GM19043 (cell line): ENCODE measurements at regions not wholly inside any gene's neighbourhood (a gene's known extent, or its start where the extent isn't known, plus 50 kb on each side); places are given as distances from the start of the nearest gene placed in this dataset.

ENCODE experiments used
- ATAC-seq: cut with Tn5 transposase; IDR thresholded peaks from one replicate; pipeline ENCODE4 v1.9.1; 2021; ENCODE audit warnings: low read depth; ENCODE audit not compliant: unreplicated experiment

GRCh38 chr13:34421858-34422475 lies 520.1 kb upstream of the NBEA start:
- ATAC-seq: no peak

- ATAC-seq: no peak
Observed at GRCh38 chr13:34422956-34423355, 519.1 kb upstream of the NBEA start.

GRCh38 chr13:34425327-34425949 lies 516.6 kb upstream of the NBEA start:
- no peak for ATAC-seq

- no peak for ATAC-seq
Observed at GRCh38 chr13:34428911-34429310, 513.2 kb upstream of the NBEA start.

GRCh38 chr13:34430294-34430693 lies 511.8 kb upstream of the NBEA start:
- ATAC-seq: no peak

GRCh38 chr13:34431827-34432581 lies 510.1 kb upstream of the NBEA start:
- no peak for ATAC-seq

- ATAC-seq: no peak
Observed at GRCh38 chr13:34435338-34435737, 506.7 kb upstream of the NBEA start.

GRCh38 chr13:34437873-34438272 lies 504.2 kb upstream of the NBEA start:
- ATAC-seq: no peak

- ATAC-seq: no peak
Observed at GRCh38 chr13:34452831-34453230, 489.2 kb upstream of the NBEA start.

- ATAC-seq: no peak
Observed at GRCh38 chr13:34458756-34459715, 483.0 kb upstream of the NBEA start.

- no peak for ATAC-seq
Observed at GRCh38 chr13:34459856-34460255, 482.2 kb upstream of the NBEA start.

- no peak for ATAC-seq
Observed at GRCh38 chr13:34462843-34463242, 479.2 kb upstream of the NBEA start.

- ATAC-seq: no peak
Observed at GRCh38 chr13:34464011-34464410, 478.1 kb upstream of the NBEA start.

GRCh38 chr13:34465423-34465922 lies 476.6 kb upstream of the NBEA start:
- no peak for ATAC-seq

- ATAC-seq: no peak
Observed at GRCh38 chr13:34466301-34466700, 475.8 kb upstream of the NBEA start.

GRCh38 chr13:34467450-34468083 lies 474.5 kb upstream of the NBEA start:
- ATAC-seq: no peak

GRCh38 chr13:34469196-34469986 lies 472.7 kb upstream of the NBEA start:
- no peak for ATAC-seq

GRCh38 chr13:34474187-34474868 lies 467.7 kb upstream of the NBEA start:
- no peak for ATAC-seq

GRCh38 chr13:34478376-34478775 lies 463.7 kb upstream of the NBEA start:
- ATAC-seq: no peak
